ENCODE measurements at regions not wholly inside any gene's neighbourhood (a gene's known extent, or its start where the extent isn't known, plus 50 kb on each side); places are given as distances from the start of the nearest gene placed in this dataset.
"Not testable (repeated sequence)": the region's sequence is repeated elsewhere in the genome, so short reads cannot be mapped to it uniquely, and the experiment has no call there.

DNA sequence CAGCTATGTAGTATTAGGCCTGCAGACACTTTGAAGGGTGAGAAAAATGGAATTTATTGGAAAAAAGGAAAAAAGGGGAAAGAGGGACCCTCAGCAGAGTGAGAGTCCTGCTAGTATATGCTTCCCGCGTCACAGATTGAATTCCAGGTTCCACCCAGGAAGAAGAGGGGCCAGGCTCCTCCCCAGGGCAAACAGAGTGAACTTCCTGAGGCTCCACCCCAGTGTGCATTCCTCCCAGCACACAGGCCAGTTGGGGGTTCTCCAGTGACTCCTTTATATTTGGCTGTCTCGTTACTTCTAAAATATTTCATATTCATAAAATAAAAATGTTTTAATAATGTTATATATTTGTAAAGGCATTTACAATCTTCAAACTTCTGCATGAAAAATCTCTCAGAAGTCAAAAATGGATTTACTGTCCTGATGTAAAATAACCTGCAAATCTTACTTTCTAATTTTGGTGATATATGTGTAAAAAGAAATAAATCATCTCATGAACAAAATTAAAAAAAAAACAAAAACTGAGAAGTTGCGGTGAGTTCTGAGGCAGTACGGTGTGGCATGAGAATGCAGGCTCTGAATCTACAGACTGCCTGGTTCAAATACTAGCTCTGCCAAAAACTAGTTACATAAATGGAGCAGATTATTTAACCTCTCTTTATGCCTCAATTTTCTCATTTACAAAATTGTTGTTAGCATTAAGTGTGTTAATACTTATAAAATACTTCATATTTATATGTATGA is 175.8 kb upstream of the P2RY1 start:
- peaks cover 7 to 9% of the 10 kb centered on the region in 2 donors for H3K9me3 Mint-ChIP-seq
- H3K27ac Mint-ChIP-seq, result no peak overlapping the region

DNA sequence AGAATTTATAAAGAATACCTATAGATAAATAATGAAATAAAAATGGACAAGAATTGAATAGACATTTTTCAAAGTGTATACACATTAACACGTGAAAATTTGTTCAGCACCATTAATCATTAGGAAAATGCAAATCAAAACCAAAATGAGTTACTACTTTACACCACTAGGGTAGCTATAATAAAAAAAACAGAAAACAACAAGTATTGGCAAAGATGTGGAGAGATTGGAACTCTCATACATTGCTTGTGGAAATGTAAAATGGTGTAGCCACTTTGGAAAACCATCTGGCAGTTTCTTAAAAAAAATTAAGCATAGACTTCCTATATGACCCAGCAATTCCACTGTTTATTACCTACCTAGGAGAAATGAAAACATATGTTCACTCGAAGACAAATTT is 172.8 kb upstream of the P2RY1 start:
- no peaks in the 10 kb centered on the region for H3K4me1 Mint-ChIP-seq
- peaks cover 7 to 9% of the 10 kb centered on the region in 2 donors for H3K9me3 Mint-ChIP-seq
- DNase-seq, result no peak
- ATAC-seq, result no peak
- no peak overlapping the region for H3K4me3 Mint-ChIP-seq
- H3K27ac Mint-ChIP-seq, result no peak overlapping the region
- no peaks in the 10 kb centered on the region for H3K27me3 Mint-ChIP-seq

More for the DNA sequence above, 175.8 kb upstream of the P2RY1 start:
- no peak for ATAC-seq
- no peak for DNase-seq
- no peaks in the 10 kb centered on the region for H3K27me3 Mint-ChIP-seq
- no peaks in the 10 kb centered on the region for H3K4me1 Mint-ChIP-seq
- H3K4me3 Mint-ChIP-seq, result no peak overlapping the region

DNA sequence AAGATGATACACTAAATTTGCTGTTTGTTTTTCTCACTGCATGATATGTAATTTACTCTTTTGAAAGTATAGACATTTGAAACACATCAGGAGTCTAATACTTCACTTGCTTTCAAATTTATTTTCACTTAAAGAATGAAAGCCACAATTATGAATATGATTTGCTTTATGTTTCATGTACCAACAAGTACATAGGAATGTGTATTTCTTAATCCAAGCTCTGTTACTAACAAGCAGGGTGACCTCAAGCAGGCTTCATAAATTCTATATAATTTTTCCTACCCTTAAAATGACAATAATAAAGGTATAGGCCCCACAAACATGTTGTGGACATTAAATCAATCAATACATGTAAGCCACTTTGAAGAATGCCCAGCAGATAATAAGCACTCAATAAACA is 170.2 kb upstream of the P2RY1 start:
- no peak overlapping the region for H3K4me3 Mint-ChIP-seq
- ATAC-seq (no peak), DNase-seq (no peak)
- H3K27ac Mint-ChIP-seq, result no peak overlapping the region
- H3K9me3 Mint-ChIP-seq, result peaks cover 7 to 9% of the 10 kb centered on the region in 2 donors
- no peaks in the 10 kb centered on the region for H3K27me3 Mint-ChIP-seq
- H3K4me1 Mint-ChIP-seq, result no peaks in the 10 kb centered on the region

DNA sequence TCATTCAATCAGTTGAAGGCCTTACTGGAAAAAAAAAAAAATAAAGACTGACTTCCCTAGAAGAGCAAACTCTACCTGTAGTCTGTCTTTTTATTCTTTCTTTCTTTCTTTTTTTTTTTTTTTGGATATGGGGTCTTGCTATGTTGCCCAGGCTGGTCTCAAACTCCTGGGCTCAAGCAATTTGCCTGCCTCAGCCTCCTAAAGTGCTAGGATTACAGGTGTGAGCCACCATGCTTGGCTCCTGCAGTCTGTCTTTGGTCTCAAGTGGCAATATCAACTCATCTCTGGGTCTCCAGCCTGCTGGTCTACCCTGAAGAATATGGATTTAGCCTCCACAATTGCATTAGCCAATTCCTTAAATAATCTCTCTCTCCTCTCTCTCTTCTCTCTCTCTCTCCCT is 167.7 kb upstream of the P2RY1 start:
- Mint-ChIP-seq H3K27me3 (peaks cover 15% of the 10 kb centered on the region), H3K27ac (no peak overlapping the region), H3K9me3 (no peaks in the 10 kb centered on the region), H3K4me1 (no peaks in the 10 kb centered on the region), H3K4me3 (no peak overlapping the region)
- ATAC-seq (no peak), DNase-seq (no peak)

DNA sequence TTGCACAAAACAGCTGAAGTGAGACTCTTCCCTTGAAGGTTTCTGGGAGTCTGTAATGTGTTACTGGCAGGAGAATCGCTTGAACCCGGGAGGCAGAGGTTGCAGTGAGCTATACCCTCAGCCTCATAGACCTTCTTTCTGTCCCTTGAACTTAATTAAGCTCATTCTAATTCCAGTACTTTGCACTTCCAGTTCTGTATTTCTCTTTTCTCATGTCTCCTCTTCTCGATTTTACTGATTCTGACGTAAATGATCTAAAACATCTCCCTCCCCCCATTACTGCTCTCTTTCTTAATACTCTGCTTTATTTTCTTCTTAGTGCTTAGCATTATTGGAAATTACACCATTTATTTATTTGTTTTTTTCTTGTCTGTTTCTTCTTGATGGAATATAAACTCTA is 165.4 kb upstream of the P2RY1 start:
- no peak overlapping the region for H3K27ac Mint-ChIP-seq
- DNase-seq, result no peak
- H3K4me3 Mint-ChIP-seq, result no peak overlapping the region
- H3K4me1 Mint-ChIP-seq, result no peaks in the 10 kb centered on the region
- peaks cover 15% of the 10 kb centered on the region for H3K27me3 Mint-ChIP-seq
- ATAC-seq, result no peak
- no peaks in the 10 kb centered on the region for H3K9me3 Mint-ChIP-seq

DNA sequence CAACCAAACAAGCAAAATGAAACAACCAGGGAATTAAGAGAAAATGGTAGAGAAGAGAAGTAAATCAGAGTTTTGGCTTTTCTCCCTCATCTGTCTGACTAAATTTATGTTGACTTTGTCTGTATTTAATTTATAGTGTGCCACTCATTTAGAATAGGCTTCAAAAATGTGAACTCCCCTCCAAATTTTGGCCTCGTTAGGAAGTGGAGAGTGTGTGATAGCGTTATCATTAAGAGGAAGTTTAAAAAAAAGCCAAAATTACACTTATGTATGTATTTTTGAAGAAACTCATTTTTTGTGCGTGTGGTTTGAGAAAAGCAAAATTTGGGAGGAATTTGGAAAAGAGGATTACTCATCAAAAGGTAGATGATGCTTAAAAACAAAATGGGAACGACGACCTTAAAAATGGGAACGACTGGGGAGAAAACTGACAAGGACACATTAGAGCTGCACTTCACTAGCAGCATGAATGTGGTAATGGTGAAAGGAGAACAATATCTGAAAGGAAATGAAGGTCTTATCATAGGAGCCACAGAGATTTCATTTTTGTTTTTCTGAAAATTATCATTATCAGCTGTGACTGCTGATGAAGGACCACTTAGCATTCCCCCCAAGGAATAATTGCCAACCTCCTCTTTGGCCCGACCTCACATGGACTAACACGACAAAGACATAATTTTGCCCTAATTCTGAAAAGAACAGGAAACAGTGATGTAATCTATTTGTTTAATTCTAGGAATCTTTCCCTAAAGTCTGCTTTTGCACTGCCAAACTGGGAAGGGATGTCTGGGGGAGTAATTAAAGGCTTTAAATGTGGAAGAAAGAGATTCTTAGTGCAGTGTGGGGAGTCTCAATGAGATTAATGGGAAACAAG is 163.2 kb upstream of the P2RY1 start:
- H3K4me1 Mint-ChIP-seq, result no peaks in the 10 kb centered on the region
- H3K4me3 Mint-ChIP-seq, result no peak overlapping the region
- H3K27ac Mint-ChIP-seq, result no peak overlapping the region
- DNase-seq, result no peak
- H3K9me3 Mint-ChIP-seq, result no peaks in the 10 kb centered on the region
- H3K27me3 Mint-ChIP-seq, result peaks cover 15% of the 10 kb centered on the region
- ATAC-seq, result no peak

DNA sequence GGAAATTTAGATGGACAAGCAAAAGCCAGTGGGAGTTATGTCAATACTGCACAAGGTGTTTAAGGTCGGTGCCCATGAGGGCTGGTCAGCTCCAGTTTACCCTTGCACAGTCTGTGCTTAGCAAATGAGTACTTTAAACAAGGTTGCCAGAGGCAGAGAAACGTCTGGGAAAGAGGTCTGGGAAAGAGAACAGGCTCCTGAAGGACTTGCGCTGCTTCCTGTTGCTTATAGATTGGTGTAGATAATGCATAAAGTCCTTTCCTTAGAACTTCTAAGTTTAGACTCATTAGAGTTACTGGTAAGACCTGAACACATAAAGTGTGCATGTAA is 162.6 kb upstream of the P2RY1 start:
- Mint-ChIP-seq H3K27me3 (peaks cover 15% of the 10 kb centered on the region), H3K4me1 (no peaks in the 10 kb centered on the region), H3K4me3 (no peak overlapping the region), H3K27ac (no peak overlapping the region), H3K9me3 (no peaks in the 10 kb centered on the region)
- ATAC-seq, result no peak
- no peak for DNase-seq

DNA sequence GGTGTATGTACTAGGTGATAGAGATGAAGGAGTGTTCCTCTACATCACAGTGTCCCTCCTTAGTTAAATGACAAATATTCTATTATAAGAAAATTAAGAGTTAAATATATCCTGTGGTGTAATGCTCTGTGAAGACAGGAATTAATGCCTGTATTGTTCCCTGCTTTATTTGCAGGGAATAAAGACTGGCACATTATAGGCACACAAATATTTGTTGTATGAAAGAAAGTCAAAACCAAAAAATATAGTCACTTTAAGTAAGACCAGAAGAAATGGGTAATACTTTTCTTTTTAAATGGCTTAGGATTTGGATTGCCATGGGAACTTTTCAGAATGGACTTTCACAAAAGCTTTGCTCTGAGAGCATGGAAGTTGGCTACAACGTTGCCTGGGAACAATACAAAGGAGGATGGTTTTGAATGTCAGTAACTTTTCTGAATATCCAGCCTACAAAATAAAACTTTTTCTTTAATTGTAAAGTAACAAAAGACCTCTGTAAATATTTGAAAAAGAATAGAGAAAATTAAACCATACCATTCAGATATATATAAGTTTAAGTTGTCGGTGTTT is 158.0 kb upstream of the P2RY1 start:
- Mint-ChIP-seq H3K27ac (no peak overlapping the region), H3K4me3 (no peak overlapping the region)
- DNase-seq, result no peak

DNA sequence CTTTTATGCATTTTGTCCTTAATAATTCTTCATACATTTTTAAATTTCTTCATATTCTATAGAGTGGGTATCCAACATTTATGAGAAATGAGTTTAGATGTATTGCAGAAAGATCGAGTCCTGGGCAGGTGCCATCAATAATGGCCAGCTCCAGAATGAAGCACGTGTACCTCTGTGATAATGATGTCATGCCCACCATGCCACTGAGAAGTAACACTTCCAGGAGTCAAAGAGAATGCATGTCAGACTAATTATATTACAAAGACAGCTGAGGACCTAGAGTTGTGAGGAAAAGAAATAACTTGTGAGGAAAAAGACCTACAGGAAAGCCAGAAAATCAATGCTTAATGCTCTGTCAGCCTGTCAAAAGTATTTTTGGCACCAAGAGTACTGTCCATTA is 157.4 kb upstream of the P2RY1 start:
- Mint-ChIP-seq H3K9me3 (no peaks in the 10 kb centered on the region), H3K4me1 (no peaks in the 10 kb centered on the region), H3K27ac (no peak overlapping the region), H3K4me3 (no peak overlapping the region), H3K27me3 (no peaks in the 10 kb centered on the region)
- DNase-seq, result no peak
- no peak for ATAC-seq

More for the DNA sequence above, 158.0 kb upstream of the P2RY1 start:
- no peak for ATAC-seq
- no peaks in the 10 kb centered on the region for H3K4me1 Mint-ChIP-seq
- H3K27me3 Mint-ChIP-seq, result peaks cover 2% of the 10 kb centered on the region
- H3K9me3 Mint-ChIP-seq, result no peaks in the 10 kb centered on the region

DNA sequence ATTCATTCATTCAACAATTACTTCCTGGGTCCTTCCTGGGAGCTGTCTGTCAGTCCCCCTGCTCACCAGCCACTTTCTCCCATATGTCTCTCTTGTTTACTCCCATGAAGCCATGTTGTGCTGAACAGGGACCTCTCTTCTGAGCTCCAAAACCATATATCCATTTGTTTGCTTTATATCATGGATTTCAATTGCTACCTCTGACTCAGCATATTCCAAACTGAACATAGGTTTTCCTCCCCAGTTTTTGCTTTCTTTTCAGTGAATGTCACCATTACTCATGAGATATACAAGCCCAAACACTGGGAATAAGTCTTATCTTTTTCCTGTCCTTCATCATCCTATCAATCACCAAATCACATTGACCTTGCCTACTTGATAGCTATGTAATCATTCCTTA is 152.5 kb upstream of the P2RY1 start:
- H3K27ac Mint-ChIP-seq, result no peak overlapping the region

DNA sequence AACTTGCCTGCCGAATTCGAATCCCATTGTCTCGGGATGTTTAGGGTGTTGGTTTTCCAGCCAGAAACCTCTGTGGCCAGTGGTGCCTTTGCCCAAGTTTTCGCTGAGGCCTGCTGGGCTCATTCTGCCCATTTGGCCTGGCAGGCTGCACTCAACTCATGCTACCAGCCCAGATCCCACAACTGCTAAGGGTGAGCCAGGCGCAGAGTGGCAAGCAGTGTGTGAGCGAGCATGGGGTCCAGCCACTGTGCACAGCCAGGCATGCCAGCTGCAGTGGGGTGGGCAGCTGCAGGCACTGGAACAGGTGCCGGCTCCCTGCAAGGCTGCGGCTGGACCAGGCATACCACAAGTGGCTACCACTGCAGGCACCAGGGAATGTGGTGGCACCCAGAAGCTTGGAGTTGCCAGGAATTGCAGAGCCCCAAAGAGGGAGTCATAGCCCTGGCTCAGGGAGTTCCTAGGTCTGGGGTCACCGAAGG is 151.4 kb upstream of the P2RY1 start:
- H3K4me3 Mint-ChIP-seq, result no peak overlapping the region
- ATAC-seq (no peak), DNase-seq (no peak)
- no peaks in the 10 kb centered on the region for H3K4me1 Mint-ChIP-seq
- no peaks in the 10 kb centered on the region for H3K27me3 Mint-ChIP-seq
- H3K27ac Mint-ChIP-seq, result no peak overlapping the region
- no peaks in the 10 kb centered on the region for H3K9me3 Mint-ChIP-seq

More for the DNA sequence above, 152.5 kb upstream of the P2RY1 start:
- Mint-ChIP-seq H3K9me3 (no peaks in the 10 kb centered on the region), H3K4me1 (no peaks in the 10 kb centered on the region), H3K4me3 (no peak overlapping the region), H3K27me3 (no peaks in the 10 kb centered on the region)
- ATAC-seq (no peak), DNase-seq (no peak)

DNA sequence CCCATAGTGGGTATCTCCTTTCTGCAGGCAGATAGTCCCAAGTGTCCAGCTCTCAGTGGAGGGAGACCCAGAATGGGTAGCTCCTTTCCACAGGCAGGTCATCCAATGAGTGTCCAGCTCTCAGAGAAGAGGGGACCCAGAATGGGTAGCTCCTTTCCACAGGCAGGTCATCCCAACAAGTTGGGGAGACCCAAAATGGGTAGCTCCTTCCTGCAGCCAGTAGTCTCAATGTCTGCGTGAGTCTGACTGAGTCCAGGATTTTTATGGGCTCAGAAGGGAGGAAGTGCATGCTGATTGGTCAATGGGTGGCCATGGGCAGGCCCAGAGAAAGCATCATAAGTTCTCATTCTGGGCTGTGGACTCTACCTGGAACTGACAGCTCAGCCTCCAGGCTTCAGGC is 150.7 kb upstream of the P2RY1 start:
- Mint-ChIP-seq H3K27ac (no peak overlapping the region), H3K4me1 (no peaks in the 10 kb centered on the region), H3K4me3 (no peak overlapping the region), H3K9me3 (no peaks in the 10 kb centered on the region), H3K27me3 (no peaks in the 10 kb centered on the region)
- DNase-seq, result no peak
- no peak for ATAC-seq

DNA sequence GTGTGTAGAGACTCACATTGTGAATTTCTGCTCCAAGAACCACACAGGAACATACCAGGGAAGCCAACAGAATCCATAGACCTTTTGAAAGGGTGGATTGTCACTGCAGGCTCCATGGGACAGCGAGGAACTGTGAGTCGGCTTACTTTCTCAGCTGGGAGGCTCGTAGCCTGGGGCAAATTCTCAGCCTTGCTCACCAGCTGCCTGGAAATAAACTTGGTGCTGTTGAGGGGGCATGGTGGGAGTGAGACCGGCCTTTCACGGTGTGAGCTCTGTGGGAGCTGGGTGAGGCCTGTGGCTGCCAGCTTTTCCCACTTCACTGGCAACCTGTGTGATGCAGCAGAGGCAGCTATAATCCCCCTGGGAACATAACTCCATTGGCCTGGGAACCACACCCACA is 146.6 kb upstream of the P2RY1 start:
- no peak for DNase-seq
- Mint-ChIP-seq H3K27me3 (no peaks in the 10 kb centered on the region), H3K27ac (no peak overlapping the region), H3K4me3 (no peak overlapping the region), H3K4me1 (peaks cover 2% of the 10 kb centered on the region), H3K9me3 (peaks cover 0 to 8% of the 10 kb centered on the region in 2 donors)
- ATAC-seq, result no peak

DNA sequence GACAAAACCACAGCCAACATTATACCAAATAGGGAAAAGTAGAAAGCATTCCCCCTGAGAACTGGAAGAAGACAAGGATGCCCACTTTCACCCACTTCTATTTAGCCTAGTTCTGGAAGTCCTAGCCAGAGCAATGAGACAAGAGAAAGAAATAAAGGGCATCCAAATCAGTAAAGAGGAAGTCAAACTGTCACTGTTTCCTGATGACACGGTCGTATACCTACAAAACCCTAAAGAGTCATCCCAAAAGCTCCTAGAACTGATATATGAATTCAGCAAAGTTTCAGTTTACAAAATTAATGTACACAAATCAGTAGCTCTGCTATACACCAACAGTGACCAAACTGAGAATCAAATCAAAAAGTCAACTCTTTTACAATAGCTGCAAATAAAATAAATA is 142.6 kb upstream of the P2RY1 start:
- not testable (repeated sequence) for H3K27ac Mint-ChIP-seq, H3K9me3 Mint-ChIP-seq, H3K4me1 Mint-ChIP-seq, ATAC-seq, H3K27me3 Mint-ChIP-seq, DNase-seq, H3K4me3 Mint-ChIP-seq

DNA sequence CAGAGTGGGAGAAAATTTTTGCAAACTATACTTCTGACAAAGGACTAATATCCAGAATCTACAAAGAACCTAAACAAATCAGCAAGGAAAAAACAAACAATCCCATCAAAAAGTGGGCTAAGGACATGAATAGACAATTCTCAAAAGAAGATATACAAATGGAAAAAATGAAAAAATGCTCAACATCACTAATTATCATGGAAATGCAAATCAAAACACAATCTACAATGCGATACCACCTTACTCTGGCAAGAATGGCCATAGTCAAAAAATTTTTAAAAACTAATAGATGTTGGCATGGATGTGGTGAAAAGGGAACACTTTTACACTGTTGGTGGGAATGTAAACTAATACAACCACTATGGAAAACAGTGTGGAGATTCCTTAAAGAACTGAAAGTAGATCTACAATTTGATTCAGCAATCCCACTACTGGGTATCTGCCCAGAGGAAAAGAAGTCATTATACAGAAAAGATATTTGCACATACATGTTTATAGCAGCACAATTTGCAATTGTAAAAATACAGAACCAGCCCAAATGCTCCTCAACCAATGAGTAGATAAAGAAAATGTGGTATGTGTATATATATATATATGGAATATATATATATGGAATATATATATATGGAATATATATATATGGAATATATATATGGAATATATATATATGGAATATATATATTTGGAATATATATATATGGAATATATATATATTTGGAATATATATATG is 141.2 kb upstream of the P2RY1 start:
- H3K9me3 Mint-ChIP-seq, DNase-seq, H3K27me3 Mint-ChIP-seq, H3K4me1 Mint-ChIP-seq, H3K27ac Mint-ChIP-seq, H3K4me3 Mint-ChIP-seq, ATAC-seq: not testable (repeated sequence)
